GM12878 (cell line): ENCODE measurements at regions not wholly inside any gene's neighbourhood (a gene's known extent, or its start where the extent isn't known, plus 50 kb on each side); places are given as distances from the start of the nearest gene placed in this dataset.

Experiments used
- FOS ChIP-seq: IDR thresholded peaks from 3 replicates; pipeline ENCODE4 v1.6.1; 2011; ENCODE audit warnings: borderline replicate concordance; ENCODE audit not compliant: insufficient read length; ENCODE audit errors: extremely low read depth
- NFIC ChIP-seq: IDR thresholded peaks from 2 replicates; pipeline ENCODE4 v1.6.1; 2012; ENCODE audit warnings: low read depth, mild to moderate bottlenecking, inconsistent platforms, low read length, moderate library complexity
- POLR2A ChIP-seq: IDR thresholded peaks from 2 replicates; pipeline ENCODE4 v1.6.1; 2011; ENCODE audit warnings: low read depth, mild to moderate bottlenecking, low read length
- TCF12 ChIP-seq: IDR thresholded peaks from 2 replicates; pipeline ENCODE4 v1.6.1; 2011; ENCODE audit warnings: low read depth, mild to moderate bottlenecking, low read length
- TF ChIP-seq, protein P1 (sequence below): IDR thresholded peaks from 2 replicates; pipeline ENCODE4 v1.6.1; 2012; ENCODE audit warnings: low read length, inconsistent platforms
- TF ChIP-seq, protein P2 (sequence below), 3 experiments: IDR thresholded peaks in 2 of 3; conservative IDR thresholded peaks in 1 of 3; 2 replicates each; pipeline ENCODE4 v1.5.1; 2011; ENCODE audit warnings: low read depth in 3 of 3, low read length in 3 of 3, mild to moderate bottlenecking in 3 of 3, control low read depth in 2 of 3, moderate library complexity in 2 of 3, inconsistent platforms in 1 of 3, mixed read lengths in 1 of 3; ENCODE audit not compliant: control insufficient read depth in 2 of 3, insufficient read depth in 1 of 3; ENCODE audit errors: extremely low read depth in 1 of 3
- TF ChIP-seq, protein P3 (sequence below): IDR thresholded peaks from 2 replicates; pipeline ENCODE4 v1.6.1; 2012; ENCODE audit warnings: low read depth, low read length, improper control_type of control experiment

DNA sequence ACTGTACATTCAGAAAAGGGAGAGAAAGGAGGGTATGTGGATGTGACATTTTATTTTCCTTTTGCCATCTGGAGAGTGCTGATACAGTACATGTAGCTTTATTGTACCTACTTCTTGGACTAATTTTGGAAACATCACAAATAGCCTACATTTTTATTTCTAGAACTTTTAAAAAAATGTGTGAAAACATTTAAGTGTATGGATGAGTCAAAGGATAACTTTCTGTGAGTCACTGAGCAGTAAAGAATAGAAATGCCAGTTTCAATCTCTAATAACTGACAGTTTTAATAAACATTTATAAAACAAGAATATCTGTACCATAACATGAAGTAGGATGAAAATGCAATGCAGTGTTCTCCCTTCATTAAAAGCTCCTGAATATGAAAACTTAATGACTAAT lies 374.4 kb upstream of the NWD2 start:
- TF ChIP-seq, protein P1, sequence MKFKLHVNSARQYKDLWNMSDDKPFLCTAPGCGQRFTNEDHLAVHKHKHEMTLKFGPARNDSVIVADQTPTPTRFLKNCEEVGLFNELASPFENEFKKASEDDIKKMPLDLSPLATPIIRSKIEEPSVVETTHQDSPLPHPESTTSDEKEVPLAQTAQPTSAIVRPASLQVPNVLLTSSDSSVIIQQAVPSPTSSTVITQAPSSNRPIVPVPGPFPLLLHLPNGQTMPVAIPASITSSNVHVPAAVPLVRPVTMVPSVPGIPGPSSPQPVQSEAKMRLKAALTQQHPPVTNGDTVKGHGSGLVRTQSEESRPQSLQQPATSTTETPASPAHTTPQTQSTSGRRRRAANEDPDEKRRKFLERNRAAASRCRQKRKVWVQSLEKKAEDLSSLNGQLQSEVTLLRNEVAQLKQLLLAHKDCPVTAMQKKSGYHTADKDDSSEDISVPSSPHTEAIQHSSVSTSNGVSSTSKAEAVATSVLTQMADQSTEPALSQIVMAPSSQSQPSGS = peak; percentile 65; the same call in 1 of the 2 replicates
- TF ChIP-seq, protein P2, sequence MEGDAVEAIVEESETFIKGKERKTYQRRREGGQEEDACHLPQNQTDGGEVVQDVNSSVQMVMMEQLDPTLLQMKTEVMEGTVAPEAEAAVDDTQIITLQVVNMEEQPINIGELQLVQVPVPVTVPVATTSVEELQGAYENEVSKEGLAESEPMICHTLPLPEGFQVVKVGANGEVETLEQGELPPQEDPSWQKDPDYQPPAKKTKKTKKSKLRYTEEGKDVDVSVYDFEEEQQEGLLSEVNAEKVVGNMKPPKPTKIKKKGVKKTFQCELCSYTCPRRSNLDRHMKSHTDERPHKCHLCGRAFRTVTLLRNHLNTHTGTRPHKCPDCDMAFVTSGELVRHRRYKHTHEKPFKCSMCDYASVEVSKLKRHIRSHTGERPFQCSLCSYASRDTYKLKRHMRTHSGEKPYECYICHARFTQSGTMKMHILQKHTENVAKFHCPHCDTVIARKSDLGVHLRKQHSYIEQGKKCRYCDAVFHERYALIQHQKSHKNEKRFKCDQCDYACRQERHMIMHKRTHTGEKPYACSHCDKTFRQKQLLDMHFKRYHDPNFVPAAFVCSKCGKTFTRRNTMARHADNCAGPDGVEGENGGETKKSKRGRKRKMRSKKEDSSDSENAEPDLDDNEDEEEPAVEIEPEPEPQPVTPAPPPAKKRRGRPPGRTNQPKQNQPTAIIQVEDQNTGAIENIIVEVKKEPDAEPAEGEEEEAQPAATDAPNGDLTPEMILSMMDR (IDR thresholded peaks at IDR 0.05 in 2 of 3, conservative IDR thresholded peaks at IDR 0.05 in 1 of 3; ENCODE audit: control insufficient read depth in 2 of 3, extremely low read depth in 1 of 3, insufficient read depth in 1 of 3, low read depth in 3 of 3, low read length in 3 of 3) = no peak
- TF ChIP-seq FOS (no peak), NFIC (peak; percentile 77), TCF12 (no peak), POLR2A (no peak)
- TF ChIP-seq, protein P3, sequence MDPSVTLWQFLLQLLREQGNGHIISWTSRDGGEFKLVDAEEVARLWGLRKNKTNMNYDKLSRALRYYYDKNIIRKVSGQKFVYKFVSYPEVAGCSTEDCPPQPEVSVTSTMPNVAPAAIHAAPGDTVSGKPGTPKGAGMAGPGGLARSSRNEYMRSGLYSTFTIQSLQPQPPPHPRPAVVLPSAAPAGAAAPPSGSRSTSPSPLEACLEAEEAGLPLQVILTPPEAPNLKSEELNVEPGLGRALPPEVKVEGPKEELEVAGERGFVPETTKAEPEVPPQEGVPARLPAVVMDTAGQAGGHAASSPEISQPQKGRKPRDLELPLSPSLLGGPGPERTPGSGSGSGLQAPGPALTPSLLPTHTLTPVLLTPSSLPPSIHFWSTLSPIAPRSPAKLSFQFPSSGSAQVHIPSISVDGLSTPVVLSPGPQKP = no peak
